HG02884 (cell line): ENCODE measurements at regions not wholly inside any gene's neighbourhood (a gene's known extent, or its start where the extent isn't known, plus 50 kb on each side); places are given as distances from the start of the nearest gene placed in this dataset.
"Not testable (repeated sequence)": the region's sequence is repeated elsewhere in the genome, so short reads cannot be mapped to it uniquely, and the experiment has no call there.

Source experiments
- ATAC-seq: cut with Tn5 transposase; IDR thresholded peaks from one replicate; pipeline ENCODE4 v1.9.1; 2021; ENCODE audit warnings: mild to moderate bottlenecking, moderate library complexity; ENCODE audit not compliant: unreplicated experiment

- ATAC-seq, result no peak
These were observed 139.2 kb upstream of the ECI2 start for GRCh38 chr6:4274382-4275082.

- no peak for ATAC-seq
These were observed 137.6 kb upstream of the ECI2 start for GRCh38 chr6:4272996-4273395.

- ATAC-seq, result no peak
These were observed 136.5 kb upstream of the ECI2 start for GRCh38 chr6:4271761-4272470.

GRCh38 chr6:4270776-4271175 is 135.4 kb upstream of the ECI2 start:
- no peak for ATAC-seq

- no peak for ATAC-seq
These were observed 134.6 kb upstream of the ECI2 start for GRCh38 chr6:4270001-4270400.

- no peak for ATAC-seq
These were observed 132.8 kb upstream of the ECI2 start for GRCh38 chr6:4268171-4268570.

- no peak for ATAC-seq
These were observed 130.4 kb upstream of the ECI2 start for GRCh38 chr6:4265740-4266139.

GRCh38 chr6:4264601-4265000 is 129.2 kb upstream of the ECI2 start:
- no peak for ATAC-seq

- ATAC-seq, result no peak
These were observed 128.7 kb upstream of the ECI2 start for GRCh38 chr6:4264081-4264480.

GRCh38 chr6:4262526-4262925 is 127.2 kb upstream of the ECI2 start:
- no peak for ATAC-seq

- no peak for ATAC-seq
These were observed 124.0 kb upstream of the ECI2 start for GRCh38 chr6:4259391-4259790.

GRCh38 chr6:4258733-4259132 is 123.4 kb upstream of the ECI2 start:
- ATAC-seq, result no peak

GRCh38 chr6:4256969-4257368 is 121.6 kb upstream of the ECI2 start:
- no peak for ATAC-seq

GRCh38 chr6:4253604-4254231 is 118.3 kb upstream of the ECI2 start:
- no peak for ATAC-seq

GRCh38 chr6:4252445-4252844 is 117.1 kb upstream of the ECI2 start:
- ATAC-seq, result not testable (repeated sequence)

- no peak for ATAC-seq
These were observed 115.3 kb upstream of the ECI2 start for GRCh38 chr6:4250645-4251044.

- not testable (repeated sequence) for ATAC-seq
These were observed 108.5 kb upstream of the ECI2 start for GRCh38 chr6:4243832-4244231.

- ATAC-seq, result no peak
These were observed 107.9 kb upstream of the ECI2 start for GRCh38 chr6:4243237-4243636.

GRCh38 chr6:4242601-4243000 is 107.2 kb upstream of the ECI2 start:
- no peak for ATAC-seq

GRCh38 chr6:4240148-4240547 is 104.8 kb upstream of the ECI2 start:
- no peak for ATAC-seq

- no peak for ATAC-seq
These were observed 89.9 kb upstream of the ECI2 start for GRCh38 chr6:4225161-4225872.
